HG02759 (cell line): ENCODE measurements at regions not wholly inside any gene's neighbourhood (a gene's known extent, or its start where the extent isn't known, plus 50 kb on each side); places are given as distances from the start of the nearest gene placed in this dataset.
"Not testable (repeated sequence)": the region's sequence is repeated elsewhere in the genome, so short reads cannot be mapped to it uniquely, and the experiment has no call there.

Experiments
- ATAC-seq: cut with Tn5 transposase; IDR thresholded peaks from one replicate; pipeline ENCODE4 v1.9.1; 2021; ENCODE audit warnings: mild to moderate bottlenecking, moderate library complexity; ENCODE audit not compliant: unreplicated experiment

DNA sequence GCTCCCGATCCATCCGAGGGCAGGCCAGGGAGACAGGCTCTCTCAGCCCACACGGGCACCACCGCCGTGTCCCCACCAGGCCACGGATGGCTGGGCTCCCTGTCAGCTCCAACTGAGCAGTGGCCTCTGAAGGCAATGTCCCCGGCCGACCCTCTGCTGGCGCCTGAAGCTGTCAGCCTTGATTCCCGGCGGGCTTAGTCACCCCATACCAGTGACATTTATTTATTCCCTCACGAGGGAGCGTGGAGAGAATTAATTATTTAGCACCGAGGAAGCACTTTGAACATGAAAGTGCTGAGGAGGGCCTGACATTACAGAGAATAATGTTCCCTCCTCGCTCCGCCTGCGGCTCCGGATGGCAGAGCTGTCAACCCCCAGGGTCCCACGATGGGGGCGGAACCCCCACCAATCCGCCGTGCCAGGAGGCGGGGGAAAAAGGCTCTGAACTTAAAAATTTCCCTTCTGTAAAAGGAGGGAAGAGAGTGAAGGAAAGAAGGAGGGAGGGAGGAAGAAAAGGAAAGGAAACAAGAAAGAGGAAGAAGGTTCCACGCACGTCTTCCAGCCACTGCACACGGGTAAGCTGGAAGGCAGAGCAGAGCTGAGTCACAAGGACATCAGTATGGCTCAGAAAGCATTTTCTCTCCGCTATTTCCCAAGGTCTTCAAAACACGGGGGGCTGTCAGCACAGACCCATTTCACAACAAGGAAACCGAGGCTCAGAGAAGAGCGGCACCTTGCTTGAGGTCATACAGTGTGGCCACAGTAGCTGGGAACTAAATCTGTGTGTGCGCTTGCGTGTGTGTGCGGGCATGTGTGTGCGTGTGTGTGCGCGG lies 108.7 kb upstream of the NCOR2 start:
- no peak for ATAC-seq

DNA sequence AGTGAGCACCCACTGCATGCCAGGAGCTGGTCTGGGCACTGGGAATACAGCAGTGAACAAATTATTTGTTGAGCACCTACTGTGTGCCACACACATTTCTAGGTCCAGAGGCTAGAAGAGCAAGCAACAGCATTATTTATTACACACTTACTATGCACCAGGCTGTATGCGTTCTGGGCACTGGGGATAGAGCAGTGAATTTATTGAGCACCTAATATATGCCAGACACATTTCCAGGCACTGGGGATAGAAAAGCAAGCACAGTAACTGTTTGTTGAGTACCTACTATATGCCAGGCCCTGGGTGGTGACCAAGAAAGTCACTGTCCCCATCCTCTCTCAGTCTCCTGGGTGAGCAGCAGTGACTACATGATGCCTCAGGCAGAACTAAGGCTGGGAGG lies 107.5 kb upstream of the NCOR2 start:
- no peak for ATAC-seq

DNA sequence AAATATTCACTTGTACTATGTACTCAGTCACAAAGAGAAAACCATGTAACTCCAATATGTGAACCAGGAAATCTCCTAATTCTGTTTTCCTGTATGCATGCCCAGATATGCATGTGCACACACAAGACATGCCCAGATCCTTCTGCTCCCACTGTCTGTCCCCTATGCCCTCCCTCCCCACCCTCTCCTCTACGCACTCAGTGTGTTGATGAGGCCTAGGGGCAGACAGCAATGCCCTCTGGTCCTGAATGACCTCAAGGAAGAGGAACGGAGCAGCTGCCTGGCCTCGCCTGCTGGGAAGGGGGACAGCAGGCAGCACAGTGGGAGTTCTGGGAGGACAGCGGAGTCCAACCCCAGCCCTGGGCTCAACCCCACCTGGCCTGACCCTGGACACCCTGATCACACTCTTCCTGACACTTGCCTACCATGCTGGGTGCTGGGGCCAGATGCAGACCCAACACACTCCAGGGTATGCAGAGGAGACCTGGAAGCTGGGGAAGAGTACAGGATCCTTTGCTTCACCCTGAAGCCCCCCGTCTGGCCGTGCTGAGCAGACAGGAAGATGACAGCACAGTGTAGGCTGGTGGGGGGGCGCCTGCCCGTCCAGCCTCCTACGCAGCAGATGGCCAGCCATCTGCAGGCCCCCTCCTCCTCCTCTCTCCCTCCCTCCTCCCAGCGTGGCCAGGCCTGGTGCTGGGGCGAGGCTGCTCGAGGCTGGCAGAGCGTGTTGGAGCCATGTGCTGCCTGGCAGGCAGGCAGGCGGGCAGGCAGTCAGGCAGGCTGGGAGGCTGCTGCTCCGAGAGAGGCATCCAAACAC lies 106.6 kb upstream of the NCOR2 start:
- no peak for ATAC-seq

DNA sequence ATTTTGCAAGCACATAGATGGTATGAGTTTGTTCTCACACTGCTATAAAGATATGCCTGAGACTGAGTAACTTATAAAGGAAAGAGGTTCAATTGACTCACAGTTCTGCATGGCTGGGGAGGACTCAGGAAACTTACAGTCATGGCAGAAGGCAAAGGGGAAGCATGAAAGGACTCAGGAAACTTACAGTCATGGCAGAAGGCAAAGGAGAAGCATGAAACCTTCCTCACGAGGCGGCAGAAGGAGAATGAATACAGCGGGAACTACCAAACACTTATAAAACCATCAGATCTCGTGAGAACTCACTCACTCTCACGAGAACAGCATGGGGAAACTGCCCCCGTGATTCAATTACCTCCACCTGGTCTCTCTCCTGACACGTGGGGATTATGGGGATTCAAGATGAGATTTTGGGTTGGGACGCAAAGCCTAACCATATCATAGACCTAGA lies 101.9 kb upstream of the NCOR2 start:
- not testable (repeated sequence) for ATAC-seq

DNA sequence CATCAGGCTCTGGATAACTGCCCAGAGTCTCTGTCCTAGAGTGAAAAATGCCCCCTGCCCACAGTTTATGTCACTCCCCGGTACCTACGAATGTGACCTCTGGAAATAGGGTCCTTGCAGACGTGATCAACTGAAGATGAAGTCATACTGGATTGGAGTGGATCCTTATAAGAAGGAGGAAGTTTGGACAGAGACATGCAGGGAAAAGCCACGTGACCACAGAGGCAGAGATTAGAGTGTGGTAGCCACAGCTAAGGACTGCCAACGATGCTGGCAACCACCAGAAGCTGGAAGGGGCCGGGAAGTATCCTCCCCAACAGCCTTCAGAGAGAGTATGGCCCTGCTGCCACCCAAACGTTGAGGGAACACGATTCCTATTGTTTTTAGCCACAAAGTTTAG lies 101.2 kb upstream of the NCOR2 start:
- ATAC-seq, result no peak

DNA sequence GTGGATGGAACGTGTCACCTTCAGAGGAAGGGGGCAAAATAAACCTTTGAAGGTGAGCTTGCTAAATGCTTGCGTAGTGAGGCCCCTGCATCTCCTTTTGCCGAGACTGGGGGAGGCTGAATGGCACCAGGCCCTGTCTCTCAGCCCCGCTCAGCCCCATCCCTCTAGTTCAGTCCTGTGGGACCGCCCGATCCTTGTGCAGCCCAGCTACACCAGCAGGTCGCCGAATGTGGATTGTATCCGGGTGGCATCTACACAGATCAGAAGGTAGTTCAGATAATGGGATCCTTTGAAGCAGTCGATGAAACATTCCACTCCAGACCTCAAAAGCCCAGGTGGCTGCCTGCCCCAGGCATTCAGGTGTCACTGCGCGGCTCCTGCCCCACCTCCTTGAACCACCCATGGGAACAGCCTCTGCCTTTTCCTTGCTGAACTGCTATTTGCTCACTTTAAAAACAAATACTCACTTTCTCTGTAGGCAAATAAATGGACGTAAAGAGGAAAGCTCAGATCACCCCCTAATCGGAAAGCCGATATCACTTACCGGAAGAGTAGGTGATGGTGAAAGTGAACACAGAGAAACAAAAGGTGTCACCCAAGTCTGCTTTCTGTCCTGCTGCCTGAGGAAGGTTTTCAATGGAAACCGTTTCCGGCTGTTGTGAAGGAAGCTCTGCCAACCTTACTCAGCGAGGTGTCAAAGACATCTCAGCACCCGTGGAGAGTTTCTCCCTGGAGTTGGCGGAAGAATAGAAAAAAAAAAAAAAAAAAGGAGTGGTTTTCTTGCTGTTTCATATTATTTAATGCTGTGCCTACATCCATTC lies 100.3 kb upstream of the NCOR2 start:
- ATAC-seq, result no peak

DNA sequence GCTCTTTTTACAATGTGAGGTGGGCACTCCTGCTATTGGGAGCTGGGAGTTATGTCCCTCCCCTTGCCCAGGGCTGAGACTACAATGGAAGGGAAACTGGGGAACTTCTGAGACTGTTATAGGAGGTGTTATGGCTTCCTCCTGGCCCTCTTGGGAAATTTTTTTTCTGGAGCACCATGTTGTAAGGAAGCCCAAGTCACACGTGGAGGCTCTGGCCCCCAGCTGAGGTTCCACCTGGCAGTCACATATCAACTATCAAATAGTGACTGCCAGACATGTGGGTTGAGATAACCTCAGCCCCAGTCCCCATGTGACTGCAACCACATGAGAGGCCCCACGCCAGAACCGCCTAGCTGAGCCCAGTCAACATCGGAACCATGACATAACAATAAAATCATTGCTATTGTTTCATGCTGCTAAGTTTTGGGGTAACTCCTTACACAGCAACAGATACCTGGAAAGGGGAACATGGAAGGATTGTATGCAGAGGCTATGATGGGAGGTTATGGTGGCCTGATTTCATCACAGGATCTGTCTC lies 99.4 kb upstream of the NCOR2 start:
- no peak for ATAC-seq

DNA sequence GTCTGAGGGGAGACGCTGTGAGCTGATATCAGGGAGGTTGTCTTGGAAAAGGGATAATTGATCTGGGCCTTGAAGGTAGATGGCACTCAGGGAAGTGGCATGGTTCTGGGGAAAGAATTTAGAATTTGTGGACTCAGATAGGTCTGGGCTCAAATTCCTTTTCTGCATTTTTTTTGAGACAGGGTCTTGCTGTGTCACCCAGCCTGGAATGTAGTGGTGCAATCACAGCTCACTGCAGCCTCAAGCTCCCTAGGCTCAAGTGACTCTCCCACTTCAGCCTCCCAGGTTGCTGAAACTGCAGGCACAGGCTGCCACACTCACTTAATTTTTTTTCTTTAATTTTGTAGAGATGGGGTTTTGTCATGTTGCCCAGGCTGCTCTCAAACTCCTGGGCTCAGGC lies 98.1 kb upstream of the NCOR2 start:
- ATAC-seq, result no peak

DNA sequence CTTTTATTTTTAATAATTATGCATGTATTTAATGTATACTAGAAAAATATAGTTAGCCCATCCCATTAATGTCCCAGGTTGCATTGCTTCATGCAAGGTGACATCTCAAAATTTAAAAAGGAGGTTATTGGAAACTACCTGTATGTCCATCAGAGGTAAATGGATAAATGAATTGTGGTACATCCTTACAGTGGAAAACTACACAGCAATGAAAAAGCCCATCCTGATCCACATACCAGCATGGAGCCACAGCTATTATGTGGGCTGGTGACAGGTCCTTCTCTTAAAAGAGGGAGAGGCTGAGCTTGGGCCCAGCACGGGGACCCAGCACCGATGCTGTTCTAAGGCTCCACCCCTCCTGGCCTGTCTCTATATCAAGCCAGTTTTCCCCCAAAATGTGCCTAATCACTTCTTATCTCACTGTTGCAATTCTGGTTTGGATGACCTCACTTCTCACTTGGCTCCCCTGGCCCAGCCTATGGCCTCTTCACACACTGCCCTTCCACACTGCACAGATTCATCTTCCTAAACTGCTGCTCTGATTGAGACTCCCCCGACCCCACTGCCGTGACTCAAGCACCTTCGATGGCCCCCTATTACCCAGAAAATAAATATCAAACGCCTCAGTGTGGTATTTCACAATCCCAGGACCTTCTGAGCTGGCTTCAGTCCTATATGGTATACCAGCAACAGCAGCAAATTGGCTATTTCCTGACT lies 97.1 kb upstream of the NCOR2 start:
- no peak for ATAC-seq

DNA sequence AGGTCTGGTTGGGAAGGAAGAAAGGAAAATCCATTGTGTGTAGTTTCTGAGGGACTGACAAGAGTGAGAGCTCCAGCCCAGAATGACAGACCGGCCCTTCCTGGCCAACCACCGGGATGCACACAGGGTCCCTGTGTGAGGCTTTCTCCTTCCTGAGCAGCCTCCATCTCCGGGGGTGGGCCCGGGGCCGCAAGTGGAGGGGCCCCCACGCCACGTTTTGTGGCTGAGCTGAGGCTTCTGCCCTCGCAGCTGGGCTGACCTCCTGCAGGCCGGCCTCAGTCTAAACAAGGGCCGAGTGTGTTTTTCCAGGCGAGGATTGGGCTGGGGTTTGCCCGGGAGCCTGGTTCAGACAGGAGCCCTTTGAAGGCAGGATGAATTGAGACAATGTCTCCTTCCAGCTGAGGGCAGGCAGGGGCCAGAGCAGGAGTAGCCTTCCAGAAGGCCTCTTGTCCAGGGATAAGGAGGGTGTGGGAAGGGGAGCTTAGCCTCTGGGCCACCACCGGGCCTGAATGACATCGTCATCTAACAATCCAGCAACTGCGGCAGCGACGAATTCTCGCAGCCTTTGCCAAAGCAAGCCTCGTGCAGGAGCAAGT lies 96.5 kb upstream of the NCOR2 start:
- ATAC-seq, result no peak

DNA sequence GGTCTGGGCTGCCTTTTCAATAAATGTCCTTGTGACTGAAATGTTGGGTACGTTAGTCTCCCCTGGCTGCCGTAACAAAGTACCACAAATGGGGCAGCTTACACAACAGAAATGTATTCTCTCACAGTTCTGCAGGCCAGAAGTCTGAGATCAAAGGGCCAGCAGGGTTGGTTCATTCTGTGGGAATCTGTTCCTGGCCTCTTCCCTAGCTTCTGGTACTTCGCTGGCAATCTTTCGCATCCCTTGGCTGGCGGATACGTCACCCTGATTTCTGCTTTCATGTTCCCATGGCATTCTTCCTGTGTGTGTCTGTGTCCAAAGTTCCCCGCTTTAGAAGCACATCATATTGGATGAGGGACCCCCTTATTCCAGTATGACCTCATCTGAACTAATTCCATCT lies 95.8 kb upstream of the NCOR2 start:
- no peak for ATAC-seq

DNA sequence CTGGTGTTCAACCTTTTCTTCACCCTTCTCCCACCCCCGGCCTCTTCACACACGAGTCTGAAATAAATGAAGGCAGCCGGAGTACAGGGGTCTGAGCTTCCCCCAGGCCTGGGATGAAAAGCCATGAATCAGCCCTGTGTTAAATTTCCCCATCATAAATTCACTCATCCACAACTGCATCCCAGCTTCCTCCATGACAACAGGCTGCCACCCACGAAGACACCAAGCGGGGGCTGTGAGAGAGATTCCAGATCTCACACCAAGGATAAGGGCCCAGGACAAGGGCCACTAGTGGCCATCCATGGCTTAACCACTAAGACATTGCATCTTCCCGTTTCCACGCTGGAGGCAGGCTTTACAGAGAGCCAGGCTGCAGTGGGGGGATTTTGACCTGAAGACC lies 93.9 kb upstream of the NCOR2 start:
- no peak for ATAC-seq

DNA sequence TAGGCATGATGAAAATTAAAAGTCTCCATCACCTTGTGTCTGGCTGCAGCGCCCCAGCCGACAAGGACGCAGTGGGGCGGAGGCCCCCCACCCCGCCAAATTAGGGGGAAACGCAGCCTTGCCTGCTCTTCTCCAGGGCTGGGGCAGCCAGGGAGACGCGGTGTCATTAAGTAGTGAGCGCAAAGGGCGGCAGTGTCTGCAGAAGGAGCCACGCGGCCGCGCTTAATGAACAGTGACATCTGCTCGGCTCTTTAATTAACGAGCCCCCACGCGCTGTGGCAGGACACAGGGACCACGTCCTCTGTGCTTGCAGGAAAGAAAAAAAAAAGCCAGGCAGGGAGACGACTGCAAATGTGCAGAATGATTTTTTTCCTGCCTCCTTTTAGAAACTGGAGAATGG lies 93.4 kb upstream of the NCOR2 start:
- ATAC-seq, result no peak

DNA sequence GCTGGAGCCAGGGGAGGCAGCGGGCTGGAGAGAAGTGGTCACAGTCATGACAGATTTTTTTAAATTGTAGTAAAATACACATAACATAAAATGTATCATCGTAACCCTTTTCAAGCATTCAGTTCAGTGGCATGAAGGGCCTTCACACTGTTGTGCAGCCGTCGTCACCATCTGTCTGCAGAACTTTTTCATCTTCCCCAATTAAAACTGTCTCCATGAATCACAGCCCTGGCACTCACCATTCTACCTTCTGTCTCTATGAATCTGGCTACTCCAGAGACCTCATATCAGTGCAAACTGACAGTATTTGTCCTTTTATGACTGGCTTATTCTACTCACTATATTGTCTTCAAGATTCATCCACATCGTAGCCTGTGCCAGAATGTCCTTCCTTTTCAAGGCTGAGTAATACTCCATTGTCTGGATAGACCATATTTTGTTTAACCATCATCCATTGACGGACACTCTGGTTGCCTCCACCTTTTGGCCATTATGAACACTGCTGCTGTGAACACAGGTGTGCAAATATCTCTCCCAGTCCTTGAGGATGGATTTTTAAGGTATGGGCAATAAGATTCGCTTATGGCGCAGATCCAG lies 91.5 kb upstream of the NCOR2 start:
- no peak for ATAC-seq

DNA sequence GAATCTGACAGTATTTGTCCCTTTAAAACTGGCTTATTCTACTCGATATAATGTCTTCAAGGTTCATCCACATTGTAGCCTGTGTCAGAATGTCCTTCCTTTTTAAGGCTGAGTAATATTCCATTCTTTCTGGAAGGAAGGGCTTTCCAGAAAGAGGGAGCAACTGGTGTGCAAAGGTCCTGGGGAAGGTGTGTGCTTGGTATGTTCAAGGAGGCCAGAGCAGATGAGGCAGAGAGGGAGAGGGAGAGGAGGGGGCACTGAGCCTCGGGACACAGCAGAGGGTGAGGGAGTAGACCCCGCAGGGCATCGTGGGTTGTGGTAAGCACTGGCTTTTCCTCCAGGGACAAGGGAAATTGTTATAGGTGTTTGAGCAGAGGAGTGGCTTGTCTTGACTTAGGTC lies 90.9 kb upstream of the NCOR2 start:
- no peak for ATAC-seq

DNA sequence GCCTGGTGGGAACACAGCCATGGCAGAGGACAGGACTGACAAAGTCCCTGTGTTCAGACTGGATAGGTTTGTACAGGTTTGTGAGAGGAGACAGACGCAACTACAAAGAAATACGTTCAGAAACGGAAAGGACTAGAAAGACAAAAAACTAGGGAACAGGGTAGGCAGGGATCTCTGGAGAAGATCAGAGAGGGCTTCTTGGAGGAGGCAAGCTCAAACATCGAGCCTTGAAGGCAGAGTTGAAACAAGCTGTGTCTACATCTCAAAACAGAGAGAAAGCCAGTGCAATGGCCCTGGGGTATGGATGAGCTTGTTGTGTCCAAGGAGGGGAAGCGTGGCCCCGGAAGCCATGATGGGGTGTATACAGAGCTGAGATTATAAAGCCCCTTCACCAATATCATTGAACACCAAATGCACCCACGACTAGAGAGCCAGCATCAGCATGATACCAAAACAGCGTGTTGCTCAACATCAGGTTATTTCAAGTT lies 89.6 kb upstream of the NCOR2 start:
- ATAC-seq, result no peak

DNA sequence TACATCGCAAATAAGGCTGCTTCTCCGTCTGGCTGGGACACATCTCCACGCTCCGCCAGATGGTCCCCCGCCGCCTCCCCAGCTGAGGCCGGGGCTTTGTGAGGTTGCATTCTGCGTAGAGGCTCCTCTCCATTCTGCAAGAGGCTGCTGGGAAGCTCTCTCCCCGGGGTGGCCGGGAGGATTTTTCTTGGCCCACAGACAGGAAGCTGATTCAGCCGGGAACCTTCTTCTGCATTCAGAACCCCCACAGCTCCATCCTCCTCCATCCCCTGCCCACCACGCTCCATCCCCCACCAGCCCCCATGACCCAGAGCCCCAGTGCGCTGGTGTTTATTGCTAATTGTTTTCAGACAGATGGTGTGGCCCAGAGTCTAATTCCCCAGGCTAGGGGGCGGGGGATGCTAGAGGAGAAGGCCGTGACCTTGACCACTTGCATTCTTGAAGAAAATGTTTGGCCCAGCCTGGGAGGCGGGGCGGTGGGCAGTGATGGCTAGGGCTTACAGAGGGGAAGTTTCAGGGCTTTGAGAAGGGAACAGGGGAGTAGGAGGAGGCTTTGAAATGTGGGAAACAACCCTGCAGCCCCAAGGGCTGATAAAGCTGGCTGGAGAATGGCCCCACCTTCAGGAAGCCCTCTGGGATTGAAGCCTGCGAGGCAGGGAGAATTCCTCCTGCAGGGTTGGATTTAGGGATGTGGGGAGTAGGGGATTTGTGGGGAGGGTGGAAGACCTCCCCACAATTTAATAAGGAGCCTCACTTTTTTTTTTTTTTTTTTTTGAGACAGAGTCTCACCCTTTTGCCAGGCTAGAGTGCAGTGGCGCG lies 88.5 kb upstream of the NCOR2 start:
- ATAC-seq, result no peak

DNA sequence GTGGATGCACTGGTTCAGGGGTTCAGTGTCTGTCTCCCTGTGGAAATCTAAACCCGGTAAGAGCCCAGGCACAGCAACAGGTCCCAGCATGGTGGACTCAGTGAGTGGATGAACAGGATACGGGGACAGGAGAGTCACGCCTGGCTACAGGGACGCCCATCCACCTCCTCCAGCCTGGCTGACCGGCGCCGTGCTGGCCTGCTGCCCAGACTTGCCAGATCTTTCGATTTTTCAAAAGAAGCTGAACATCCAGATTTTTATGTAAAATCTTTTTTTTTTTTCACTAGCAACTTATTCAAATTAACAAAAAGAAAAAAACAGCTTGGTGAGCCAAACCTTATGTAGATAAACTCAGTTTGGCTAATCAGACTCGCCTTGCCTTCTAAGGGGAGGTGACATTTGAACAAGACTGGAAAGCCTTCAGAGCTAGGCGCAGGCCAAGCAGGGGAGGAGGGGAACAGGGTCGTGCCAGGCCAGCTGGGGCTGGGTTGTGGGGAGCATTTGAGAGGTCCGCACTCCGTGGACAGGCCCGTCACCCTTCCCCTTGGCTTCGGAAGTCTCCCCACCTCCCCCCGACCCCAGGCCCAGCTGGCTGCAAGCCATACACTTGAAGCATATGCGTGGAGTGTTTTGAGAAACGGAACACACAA lies 87.8 kb upstream of the NCOR2 start:
- ATAC-seq, result no peak
